GM18502 (cell line): ENCODE measurements at regions not wholly inside any gene's neighbourhood (a gene's known extent, or its start where the extent isn't known, plus 50 kb on each side); places are given as distances from the start of the nearest gene placed in this dataset.
"Not testable (repeated sequence)": the region's sequence is repeated elsewhere in the genome, so short reads cannot be mapped to it uniquely, and the experiment has no call there.

ENCODE experiments used
- ATAC-seq: cut with Tn5 transposase; IDR thresholded peaks from one replicate; pipeline ENCODE4 v1.9.1; 2021; ENCODE audit warnings: mild to moderate bottlenecking; ENCODE audit not compliant: unreplicated experiment, poor library complexity

DNA sequence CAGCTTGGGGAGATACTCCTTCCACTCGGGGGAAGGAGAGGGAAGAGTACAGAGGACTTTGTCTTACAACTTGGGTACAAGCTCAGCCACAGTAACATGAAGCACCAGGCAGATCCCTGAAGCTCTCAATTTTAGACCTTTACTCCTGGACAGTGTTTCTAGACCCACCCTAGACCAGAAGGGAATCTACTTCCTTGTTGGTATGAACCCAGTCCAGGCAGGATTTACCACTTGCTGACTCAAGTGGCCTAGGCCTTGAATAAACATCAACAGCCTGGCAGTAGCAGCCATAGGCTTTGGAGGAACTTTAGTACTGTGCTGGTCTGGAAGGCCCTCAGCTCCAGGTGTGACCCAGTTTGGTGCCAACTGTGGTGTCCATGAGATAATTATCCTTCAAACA is 173.1 kb downstream of the ADRA2A start:
- ATAC-seq: no peak

DNA sequence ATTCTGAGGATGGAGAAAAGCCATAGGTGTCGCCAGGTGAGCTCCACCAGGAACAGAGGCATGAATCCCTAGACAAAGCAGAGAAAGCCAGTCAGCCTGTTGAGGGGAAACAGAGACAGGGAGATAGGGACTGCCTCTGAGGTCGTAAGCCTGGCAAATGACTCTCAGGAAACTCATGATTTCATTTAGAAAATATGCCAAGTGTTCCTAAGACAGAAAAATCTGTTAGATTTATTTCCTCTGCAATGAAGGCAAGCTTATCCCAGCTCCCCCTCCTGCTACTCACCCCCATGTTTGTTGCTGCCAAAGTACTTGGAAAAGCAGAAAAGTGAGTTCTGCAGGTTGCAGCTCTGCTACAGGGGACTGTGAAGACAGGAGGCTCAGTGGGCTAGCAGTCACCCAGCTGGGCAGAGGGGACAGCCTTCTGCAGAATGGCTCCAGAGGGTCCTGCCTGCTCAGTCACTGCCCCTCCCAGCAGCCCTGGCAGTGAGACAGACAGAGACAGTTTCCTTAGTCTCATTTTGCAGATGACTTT is 184.3 kb downstream of the ADRA2A start:
- no peak for ATAC-seq

DNA sequence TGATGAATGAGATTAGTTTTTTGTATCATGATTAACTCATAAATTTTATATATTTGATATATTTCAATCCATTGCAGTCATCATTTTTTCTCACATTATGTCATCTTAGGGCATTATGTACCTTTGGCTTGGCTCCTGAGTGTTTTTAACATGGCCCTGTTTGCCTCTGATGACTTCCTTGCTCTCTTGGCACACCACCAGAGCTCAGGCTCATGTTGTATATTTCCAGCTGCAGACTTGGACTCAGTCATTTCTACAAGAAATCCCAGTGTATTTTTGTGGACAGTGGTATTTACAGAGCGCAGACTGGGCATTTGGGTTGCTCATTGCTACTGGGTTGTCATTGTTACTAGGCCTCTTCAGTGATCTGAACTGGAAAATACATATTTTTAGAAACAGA is 188.5 kb downstream of the ADRA2A start:
- ATAC-seq: no peak

DNA sequence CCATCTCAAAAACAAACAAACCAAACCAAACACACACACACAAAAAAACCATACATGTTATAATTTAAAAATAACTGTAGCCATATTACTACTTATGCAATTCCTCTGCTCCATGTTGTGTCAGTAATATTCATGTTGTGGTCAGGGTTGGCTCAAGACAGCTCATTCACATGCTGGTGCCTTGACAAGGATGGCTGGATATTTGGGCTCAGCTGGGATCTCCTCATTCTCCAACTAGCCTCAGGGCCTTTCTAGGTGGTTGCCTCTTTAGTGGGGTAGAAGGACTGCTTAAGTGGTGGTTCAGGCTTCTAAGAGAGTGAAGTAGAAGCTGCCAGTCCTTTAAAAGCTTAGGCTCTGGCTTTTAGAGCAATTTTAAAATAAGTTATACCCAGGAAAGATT is 189.3 kb downstream of the ADRA2A start:
- ATAC-seq: no peak

DNA sequence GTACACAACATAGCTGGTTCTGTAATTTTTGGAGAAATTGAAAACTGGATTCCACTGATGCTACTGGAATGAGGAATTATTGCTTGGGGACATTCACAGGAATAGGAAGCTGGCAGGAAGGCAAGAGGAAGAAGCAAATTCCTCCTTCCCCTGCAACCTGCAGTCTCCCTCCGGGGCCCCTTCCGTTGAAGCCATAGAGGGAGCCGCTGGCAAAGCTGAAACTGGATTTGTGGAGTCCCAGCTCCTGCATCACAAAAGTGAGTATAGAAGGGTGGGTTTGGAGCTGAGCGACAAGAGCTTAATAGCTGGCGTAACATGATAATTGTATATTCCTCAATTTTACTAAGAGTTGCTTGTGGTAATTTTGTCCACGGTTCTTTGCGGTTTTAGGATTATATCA is 190.8 kb downstream of the ADRA2A start:
- no peak for ATAC-seq

DNA sequence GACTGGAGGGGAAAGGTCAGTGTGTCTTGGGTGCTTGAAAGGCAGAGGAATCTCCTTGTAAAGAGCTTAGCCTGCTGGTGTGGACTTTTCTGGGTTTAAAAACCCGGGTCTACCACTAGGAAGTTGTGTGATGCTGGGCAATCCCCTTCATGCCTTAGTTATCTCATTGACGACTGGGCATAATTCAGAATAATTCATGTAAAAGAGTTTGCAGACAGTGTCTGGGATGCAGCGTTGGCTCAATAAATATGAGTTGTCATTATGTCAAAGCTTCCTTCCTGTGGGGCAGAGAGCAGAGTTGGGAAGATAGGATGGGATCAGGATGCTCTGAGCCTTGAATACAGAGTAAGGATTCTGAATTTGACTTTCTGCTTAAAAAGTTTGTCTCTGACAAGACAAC is 196.4 kb downstream of the ADRA2A start:
- no peak for ATAC-seq

DNA sequence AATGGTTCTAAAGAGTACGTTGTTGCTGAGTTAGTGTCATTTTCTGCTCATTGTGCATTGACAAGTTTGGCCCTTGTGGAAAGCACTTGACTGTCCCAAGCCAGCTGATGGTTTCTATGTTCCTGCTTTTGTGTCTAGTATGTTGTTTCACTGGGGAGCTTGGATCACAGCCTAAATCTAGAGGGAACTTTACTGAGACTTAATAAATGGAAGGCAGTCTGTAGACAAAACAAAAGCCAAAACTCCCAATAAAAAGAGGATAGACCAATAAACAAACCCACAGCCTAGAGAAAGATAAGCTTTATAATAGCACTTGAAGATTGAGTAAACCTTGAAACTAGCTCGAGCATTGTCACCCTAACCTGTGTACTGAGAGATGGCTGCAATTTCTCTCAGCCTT is 196.8 kb downstream of the ADRA2A start:
- ATAC-seq: no peak

DNA sequence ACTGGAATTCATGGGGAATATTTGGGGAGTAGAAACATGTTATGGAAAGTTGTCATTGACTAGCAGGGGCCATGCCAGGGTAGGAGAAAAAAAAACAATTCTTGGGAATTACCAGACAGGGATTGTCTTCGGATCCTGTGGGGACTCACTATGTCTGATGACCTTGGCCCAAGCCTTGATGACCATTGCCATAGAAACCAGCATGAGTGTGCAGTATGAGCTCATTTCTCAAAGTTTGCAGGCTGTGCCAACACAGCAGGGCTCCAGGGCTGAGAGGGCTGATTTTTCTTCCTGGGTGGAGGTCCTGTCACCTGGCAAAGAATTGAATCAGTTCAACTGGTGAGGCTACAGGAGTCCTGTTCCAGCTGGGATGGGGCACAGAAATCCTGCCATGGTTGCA is 198.3 kb downstream of the ADRA2A start:
- ATAC-seq: no peak

DNA sequence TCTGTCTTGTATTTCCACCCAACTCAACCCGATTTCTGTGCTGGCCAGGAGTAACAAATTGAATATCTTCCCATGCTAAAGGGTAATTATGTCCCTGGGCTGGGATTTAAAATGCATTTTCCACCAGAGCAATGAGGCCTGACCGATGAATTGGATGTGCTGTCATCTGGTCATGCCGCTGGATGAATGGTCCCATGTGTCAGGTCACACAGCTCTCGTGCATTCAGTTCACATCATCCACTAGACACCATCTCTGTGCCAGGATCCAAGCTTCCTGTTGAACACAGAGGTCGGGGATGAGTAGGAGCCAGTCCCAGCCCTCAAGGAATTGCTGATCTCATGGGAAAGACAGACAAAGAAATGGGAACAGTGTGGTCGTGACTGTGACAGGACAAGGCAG is 200.8 kb downstream of the ADRA2A start:
- no peak for ATAC-seq

DNA sequence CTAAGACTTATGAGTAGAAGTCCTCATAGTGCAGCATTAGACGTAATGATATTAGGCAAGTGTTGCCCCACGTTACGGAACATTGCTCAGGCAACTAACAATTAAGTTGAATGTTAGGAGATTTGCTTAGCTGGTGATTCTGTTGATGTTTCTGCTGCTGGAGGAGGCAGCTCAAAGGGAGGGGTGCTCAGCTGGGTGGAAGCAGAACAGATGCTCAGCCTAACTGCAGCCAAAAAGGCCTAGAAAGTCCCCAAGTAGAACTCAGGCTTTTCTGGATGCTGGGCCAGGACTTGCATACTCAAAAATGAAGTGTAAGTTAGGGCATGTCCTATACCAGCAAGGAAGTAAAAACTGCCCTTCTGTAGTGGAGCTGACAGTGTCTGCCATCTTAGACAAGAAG is 201.4 kb downstream of the ADRA2A start:
- no peak for ATAC-seq

DNA sequence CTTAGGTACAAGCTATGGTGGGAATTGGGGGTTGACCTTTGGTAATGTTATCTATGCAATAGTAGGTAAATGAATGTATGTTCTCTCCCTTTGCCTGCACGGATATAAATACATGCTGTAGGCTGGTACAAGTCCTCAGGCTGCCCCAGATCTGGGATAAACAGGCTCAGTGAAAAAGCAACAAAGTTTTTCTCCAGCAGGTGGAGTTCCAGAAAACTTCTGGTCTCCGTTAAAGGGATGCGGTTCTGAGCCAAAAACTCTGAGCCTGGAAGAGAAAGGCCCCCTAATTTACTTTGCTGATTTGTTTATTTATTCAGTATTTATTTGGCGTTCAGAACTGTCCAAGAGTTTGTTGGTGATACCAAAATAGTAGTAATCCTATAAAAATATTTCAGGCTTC is 204.7 kb downstream of the ADRA2A start:
- no peak for ATAC-seq

DNA sequence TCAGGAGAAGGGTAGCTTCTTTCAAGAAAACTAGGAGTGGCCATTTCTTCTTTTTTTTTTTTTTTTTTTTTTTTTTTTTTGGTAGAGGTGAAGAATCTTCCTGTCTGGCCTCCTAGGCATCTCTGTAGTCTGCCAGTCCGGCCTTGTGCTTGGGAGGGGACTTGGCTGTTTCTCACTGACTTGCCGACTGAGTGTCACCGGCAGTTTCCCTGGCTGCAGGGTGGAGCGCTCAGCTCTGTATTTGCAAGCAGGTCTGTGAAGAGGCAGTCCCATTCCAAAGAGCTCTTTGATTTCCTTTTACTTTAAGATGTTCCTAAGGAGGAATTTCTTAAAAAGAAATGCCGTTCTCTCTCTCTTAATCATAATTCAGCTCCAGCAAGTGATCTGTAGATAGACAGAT is 212.6 kb downstream of the ADRA2A start:
- ATAC-seq: no peak

DNA sequence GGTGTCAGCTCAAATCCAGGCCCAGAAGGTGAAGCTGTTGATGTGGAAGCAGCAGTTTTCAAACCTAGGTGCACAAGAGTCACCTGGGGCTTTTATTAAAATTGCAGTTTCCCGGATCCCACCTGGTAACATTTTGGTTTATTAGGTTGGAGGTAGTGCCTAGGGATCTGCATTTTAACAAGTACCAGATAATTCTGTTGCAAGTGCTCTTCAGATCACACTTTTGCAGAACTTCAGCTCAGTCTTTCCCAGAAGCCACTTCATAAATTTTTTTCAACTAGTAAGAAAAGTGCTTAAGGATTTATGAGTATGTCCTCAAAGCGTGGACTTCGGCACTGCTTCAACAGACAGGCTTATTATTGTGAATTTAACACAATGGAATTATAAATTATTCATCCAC is 213.8 kb downstream of the ADRA2A start:
- ATAC-seq: no peak

DNA sequence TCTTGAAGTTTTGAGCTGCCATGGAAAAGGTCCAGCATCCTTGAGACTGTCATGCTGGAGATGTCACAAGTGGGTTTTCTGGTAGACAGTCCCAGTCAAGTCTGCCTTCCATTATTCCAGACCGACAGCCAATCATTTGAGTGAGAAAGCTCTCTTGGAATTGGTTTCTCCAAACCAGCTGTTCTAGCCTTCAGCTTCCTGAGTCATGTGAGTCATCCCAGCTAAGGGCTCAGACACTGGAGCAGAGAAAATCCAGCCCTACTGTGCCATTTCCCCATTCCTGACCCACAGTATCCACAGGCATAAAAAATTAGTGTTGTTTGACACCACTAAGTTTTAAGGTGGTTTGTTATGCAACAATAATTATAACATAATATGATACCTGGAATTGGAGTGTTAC is 219.0 kb downstream of the ADRA2A start:
- ATAC-seq: no peak

DNA sequence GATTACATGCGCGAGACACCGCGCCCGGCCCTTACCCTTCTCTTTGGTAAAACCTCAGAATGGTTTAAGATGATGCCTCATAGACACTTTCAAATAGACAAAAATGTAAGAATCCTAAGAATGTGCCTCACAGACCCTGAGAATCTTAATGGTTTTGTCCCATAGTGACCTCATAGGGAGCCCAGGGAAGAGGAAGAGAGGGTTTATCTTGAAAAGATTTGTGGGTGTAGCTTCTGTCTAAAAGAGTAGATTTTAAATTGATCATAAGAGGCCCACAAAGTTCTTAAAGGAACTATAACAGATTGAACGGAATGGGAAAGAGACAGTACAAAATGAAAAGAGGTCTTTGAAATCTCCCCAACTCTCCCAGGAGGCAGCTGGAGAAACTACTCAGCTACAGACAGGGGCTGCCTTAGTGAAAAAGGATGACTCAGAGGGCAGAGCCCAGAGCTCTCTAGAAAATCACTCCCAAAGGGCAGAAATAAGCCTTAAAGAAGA is 220.6 kb downstream of the ADRA2A start:
- ATAC-seq: no peak

DNA sequence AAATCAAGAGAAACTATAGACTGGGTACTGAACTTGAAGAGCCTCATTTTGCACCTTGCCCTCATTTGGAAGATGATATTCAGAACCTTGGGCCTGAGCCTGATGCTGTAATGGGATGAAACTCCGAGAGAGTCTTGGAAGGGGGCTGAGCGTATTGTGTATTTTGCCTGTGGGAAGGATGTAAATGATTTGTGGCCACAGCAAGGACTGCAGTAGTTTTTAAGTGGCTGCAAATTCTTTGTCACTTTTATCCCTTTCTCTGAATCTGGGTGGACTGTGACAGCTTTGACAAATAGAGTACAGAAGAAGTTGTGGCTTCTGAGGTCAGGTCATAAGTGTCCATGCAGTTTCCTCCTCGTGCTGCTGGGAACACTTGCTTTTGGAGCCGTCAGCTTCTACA is 221.2 kb downstream of the ADRA2A start:
- ATAC-seq: no peak

DNA sequence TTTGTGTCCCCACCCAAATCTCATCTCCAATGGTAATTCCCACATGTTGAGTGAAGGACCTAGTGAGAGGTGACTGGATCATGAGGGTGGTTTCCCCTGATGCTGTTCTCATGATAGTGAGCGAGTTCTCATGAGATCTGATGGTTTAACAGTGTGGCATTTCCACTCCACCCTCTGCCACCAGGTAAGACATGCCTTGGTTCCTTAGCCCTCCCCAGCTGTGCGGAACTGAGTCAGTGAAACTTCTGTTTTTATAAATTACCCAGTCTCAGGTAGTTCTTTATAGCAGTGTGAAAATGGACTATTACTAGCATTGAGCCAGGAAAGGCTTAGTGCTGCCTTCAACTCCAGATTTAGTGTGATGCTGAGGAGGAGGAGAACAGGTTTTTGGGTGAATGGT is 222.2 kb downstream of the ADRA2A start:
- no peak for ATAC-seq

DNA sequence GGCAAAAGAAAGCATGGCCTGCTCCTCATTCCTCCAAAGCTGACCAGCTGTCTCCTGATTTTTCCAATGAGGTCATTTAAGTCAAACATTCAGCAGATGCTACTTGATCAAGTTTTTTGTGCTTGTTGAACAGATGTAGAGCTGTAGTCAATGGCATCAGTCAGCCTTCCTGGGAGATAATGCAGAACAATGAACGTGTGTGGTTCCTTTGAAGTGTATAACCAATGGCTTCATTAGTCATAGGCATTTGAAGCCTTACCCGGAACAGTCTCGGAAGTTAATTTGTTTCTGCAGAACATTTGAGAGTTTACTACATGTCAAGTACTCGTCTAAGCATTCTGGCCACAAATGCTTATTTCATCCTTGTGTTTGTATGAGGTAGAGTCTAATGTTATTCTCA is 227.1 kb downstream of the ADRA2A start:
- no peak for ATAC-seq

DNA sequence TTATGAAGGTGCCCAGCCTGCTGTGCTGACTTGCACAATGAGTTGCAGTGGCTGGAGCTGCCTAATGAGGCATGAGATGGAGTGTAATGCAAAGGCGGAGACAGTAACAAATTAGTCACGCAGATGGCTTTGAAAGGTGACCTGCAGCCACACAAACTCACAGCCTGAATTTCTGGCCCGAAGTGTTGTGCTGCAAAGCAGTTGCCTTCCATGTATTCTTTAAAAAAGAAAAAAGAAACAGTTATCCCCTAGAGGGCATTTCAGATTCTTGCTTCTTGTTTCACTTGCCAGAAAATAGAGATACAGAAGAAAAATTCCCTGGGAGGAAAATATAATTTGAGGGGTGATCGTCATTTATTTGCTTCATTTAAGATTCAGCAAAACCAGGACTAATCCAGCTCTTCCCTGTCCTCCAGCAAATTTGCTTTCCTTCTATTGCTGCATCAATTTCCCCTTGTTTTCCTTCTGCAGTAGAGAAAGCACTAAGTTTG is 239.9 kb downstream of the ADRA2A start:
- no peak for ATAC-seq

DNA sequence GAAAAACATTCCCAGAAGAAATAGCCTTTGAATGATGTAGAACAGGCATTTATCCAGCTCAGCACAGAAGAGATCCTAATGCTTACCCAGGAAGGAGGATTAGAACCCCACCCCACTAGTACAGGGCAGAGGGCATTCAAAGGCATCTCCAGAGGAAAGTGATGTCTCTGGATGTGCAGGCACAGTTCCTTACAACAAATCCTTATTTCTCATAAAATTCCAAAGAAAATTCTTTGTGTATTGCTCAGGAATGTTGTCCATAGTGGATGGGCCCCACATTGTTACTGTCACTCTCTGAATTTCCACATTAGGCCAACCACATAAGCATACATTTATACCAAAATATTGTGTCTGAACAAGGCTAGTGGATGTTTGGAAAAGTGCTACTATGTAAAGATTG is 243.0 kb downstream of the ADRA2A start:
- no peak for ATAC-seq

DNA sequence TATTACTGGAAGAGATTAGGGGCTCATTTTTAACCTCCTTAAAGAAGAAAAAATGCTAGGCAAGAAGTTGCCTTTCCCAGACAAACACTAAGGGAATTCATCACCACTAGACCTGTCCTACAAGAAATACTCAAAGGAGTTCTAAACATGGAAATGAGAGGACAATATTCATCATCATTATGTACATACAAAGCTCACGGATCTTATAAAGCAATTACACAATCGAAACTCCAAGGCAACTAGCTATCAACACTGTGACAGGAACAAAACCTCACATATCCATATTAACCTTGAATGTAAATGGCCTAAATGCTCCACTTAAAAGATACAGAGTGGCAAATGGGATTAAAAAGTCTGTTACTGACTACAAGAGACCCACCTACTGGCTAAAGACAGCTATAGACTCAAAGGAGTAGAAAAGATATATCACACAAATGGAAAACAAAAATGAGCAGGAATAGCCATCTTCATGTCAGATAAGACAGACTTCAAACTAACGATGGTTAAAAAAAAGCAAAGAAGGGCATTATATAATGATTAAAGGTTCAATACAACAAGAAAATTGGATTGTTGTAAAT is 246.6 kb downstream of the ADRA2A start:
- ATAC-seq: no peak

DNA sequence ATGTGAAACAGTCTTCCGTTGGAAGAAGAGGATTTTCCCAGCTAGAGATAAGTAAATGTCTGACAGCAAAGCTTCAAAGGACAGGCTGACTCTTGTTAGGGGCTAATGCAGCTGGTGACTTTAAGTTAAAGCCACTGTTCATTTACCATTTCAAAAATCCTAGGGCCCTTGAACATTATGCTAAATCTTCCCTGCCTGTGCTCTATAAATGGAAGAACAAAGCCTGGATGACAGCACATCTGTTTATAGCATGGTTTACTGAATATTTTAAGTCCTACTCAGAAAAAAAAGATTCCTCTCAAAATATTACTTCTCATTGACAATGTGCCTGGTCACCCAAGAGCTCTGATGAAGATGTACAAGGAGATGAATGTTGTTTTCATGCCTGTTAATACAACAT is 255.3 kb downstream of the ADRA2A start:
- not testable (repeated sequence) for ATAC-seq
